SK-N-MC (cell line): ENCODE measurements at regions not wholly inside any gene's neighbourhood (a gene's known extent, or its start where the extent isn't known, plus 50 kb on each side); places are given as distances from the start of the nearest gene placed in this dataset.

Source experiments
- DNase-seq: peaks from one replicate; pipeline ENCODE4 v3.0.0-alpha.2; 2011; ENCODE audit warnings: low read depth, low spot score
- H3K27ac ChIP-seq: fragments of 200-600 bp; sonication (generic); 2 replicates; pipeline ENCODE4 v1.5.1; 2016; ENCODE audit warnings: mixed run types
- H3K36me3 ChIP-seq: fragments of 200-600 bp; sonication (generic); 2 replicates; pipeline ENCODE4 v1.6.1; 2017; ENCODE audit warnings: antibody characterized with exemption, low read length, mixed read lengths; ENCODE audit not compliant: insufficient read depth
- H3K4me3 ChIP-seq: fragments of 200-600 bp; sonication (generic); 2 replicates; pipeline ENCODE4 v1.5.1; 2016
- H3K9ac ChIP-seq: fragments of 200-600 bp; sonication (generic); 2 replicates; pipeline ENCODE4 v1.8.0; 2017; ENCODE audit warnings: mixed run types, mixed read lengths; ENCODE audit not compliant: insufficient read length
- H3K9me3 ChIP-seq: fragments of 200-600 bp; sonication (generic); 2 replicates; pipeline ENCODE4 v1.6.1; 2017; ENCODE audit warnings: low read depth, mild to moderate bottlenecking, antibody characterized with exemption, low read length, moderate library complexity, mixed read lengths
- EZH2 ChIP-seq: fragments of 200-600 bp; sonication (generic); IDR thresholded peaks from one replicate; pipeline ENCODE4 v1.6.1; 2017; ENCODE audit warnings: antibody characterized with exemption
- FOXP2 ChIP-seq: optimal IDR thresholded peaks from 2 replicates; pipeline ENCODE3; 2011; ENCODE audit warnings: mild to moderate bottlenecking, moderate library complexity; ENCODE audit not compliant: insufficient read depth; ENCODE audit errors: extremely low read length, control extremely low read depth
- POLR2AphosphoS5 ChIP-seq: IDR thresholded peaks from 2 replicates; pipeline ENCODE4 v1.6.1; 2012; ENCODE audit warnings: mild to moderate bottlenecking, low read depth, low read length, borderline replicate concordance

DNA sequence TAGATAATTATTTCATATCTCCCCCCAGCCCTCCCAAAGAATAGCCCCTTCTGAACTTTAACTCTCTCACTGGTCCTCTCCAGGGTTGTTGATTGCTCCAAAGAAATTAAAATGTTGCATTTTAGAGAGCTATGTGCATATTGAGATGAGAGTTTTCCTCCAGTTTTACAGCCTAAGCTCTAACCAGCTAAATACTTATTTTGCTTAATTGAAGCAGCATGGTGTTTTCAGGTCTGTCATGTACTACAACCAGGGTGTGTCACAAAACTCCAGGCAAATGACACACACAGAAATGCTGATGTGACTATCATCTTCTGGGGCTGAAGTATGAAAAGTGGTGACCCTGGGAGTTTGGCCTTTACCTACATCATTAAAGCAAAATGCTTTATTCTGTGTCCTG is 196.8 kb upstream of the STXBP5 start:
- H3K9ac ChIP-seq = no peak overlapping the region
- no peaks in the 10 kb centered on the region for H3K9me3 ChIP-seq
- no peak for TF ChIP-seq EZH2
- no peak for TF ChIP-seq FOXP2
- TF ChIP-seq POLR2AphosphoS5 = no peak
- H3K27ac ChIP-seq = no peak overlapping the region
- H3K4me3 ChIP-seq = no peak overlapping the region
- no peaks in the 10 kb centered on the region for H3K36me3 ChIP-seq
- DNase-seq = no peak

- Histone ChIP-seq H3K27ac (no peak overlapping the region), H3K36me3 (no peaks in the 10 kb centered on the region), H3K9me3 (no peaks in the 10 kb centered on the region), H3K4me3 (no peak overlapping the region), H3K9ac (no peak overlapping the region)
- no peak for DNase-seq
- TF ChIP-seq POLR2AphosphoS5 (no peak), EZH2 (no peak), FOXP2 (no peak)
Measured at GRCh38 chr6:147009358-147009757, 194.9 kb upstream of the STXBP5 start.

DNA sequence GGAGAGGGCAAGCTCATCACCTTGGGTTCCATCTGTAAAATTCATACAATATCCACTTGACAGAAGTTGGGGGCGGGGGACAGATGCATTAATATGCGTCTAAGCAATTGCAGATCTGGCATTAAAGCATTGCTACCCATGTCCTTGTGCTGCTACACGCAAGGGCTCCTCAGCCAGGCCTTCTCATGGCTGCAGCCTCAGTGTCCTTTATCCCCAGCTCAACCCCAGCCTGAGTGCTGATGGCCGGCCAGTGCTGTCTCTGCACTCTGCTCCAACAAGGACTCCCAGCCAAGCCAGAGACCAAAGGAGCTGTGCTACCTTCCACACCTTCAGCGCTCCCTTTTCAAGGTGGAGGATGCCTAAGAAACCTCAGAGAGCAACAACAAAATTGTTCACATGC is 188.5 kb upstream of the STXBP5 start:
- Histone ChIP-seq H3K36me3 (no peaks in the 10 kb centered on the region), H3K27ac (no peak overlapping the region), H3K9me3 (no peaks in the 10 kb centered on the region), H3K9ac (no peak overlapping the region), H3K4me3 (no peak overlapping the region)
- DNase-seq = no peak
- TF ChIP-seq EZH2 (no peak), FOXP2 (no peak), POLR2AphosphoS5 (no peak)

DNA sequence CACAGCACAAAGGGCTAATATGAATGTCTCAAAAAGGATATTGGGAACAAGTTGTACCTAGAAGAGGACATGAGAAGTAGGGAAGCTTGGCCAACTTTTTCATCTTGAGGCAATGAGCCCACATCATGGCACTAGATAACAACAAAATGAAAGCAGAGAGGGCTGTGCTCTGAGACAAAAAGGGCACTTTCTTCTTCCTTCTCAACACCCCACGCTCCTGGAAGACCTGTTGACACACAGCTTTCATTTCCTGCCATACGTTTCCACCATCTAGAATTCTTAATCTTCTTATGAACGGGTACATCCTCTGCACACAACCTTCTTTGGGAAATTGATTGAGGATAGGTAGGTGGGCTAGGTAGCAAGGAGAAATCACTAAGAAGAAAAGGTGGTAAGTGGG is 187.8 kb upstream of the STXBP5 start:
- Histone ChIP-seq H3K9me3 (no peaks in the 10 kb centered on the region), H3K9ac (no peak overlapping the region), H3K4me3 (no peak overlapping the region), H3K27ac (no peak overlapping the region), H3K36me3 (no peaks in the 10 kb centered on the region)
- no peak for DNase-seq
- TF ChIP-seq POLR2AphosphoS5 (no peak), EZH2 (no peak), FOXP2 (no peak)

- no peaks in the 10 kb centered on the region for H3K9me3 ChIP-seq
- no peak for DNase-seq
- H3K36me3 ChIP-seq = no peaks in the 10 kb centered on the region
- no peak for TF ChIP-seq EZH2
- TF ChIP-seq POLR2AphosphoS5 = no peak
- no peak for TF ChIP-seq FOXP2
- H3K9ac ChIP-seq = no peak overlapping the region
- no peak overlapping the region for H3K4me3 ChIP-seq
- H3K27ac ChIP-seq = no peak overlapping the region
Measured at GRCh38 chr6:147017153-147017552, 187.1 kb upstream of the STXBP5 start.

DNA sequence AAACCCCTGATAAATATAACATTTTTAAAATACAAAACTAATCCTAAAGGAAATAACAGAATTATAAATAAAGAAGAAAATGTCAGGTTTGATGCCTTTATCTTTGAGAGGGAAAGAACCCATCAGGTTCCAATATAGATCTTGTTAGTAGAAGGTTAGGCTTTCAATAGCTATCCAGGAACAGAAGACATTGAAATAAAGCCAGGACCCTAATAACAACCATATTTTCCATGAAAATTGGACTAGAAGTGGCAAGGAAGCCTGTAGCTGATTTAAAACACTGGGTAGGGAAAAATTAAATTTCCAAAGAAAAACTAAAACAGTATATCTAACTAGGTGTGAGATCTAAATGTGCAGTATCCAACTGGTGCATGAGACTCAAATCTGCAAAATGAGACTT is 185.2 kb upstream of the STXBP5 start:
- Histone ChIP-seq H3K36me3 (no peaks in the 10 kb centered on the region), H3K4me3 (no peak overlapping the region), H3K9me3 (no peaks in the 10 kb centered on the region), H3K9ac (no peak overlapping the region), H3K27ac (no peak overlapping the region)
- TF ChIP-seq EZH2 = no peak
- no peak for TF ChIP-seq POLR2AphosphoS5
- no peak for TF ChIP-seq FOXP2
- DNase-seq = no peak

DNA sequence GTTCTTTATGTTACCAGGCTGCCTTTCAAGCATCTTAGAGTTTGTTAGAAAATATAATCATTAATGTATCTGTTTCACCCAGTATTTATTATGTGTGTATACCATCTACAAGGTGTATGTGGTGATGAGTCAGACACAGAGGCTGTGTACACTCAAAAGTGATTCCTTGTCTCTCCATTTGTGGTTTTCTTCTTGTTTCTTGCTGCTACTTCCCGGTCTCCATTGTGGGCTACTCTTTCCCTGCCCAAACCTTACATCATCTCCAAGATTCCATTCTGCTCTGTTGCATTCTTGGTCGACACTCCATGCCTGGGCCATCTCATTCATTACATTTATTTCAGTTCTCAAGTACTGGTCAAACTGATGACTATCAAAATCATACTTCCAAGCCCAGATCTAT is 182.2 kb upstream of the STXBP5 start:
- Histone ChIP-seq H3K9me3 (no peaks in the 10 kb centered on the region), H3K4me3 (no peak overlapping the region), H3K27ac (no peak overlapping the region), H3K36me3 (no peaks in the 10 kb centered on the region), H3K9ac (no peak overlapping the region)
- TF ChIP-seq POLR2AphosphoS5 (no peak), EZH2 (no peak), FOXP2 (no peak)
- DNase-seq = no peak

GRCh38 chr6:147023148-147023547 is 181.1 kb upstream of the STXBP5 start:
- H3K36me3 ChIP-seq = no peaks in the 10 kb centered on the region
- H3K27ac ChIP-seq = no peak overlapping the region
- no peak overlapping the region for H3K9ac ChIP-seq
- DNase-seq = no peak
- no peaks in the 10 kb centered on the region for H3K9me3 ChIP-seq
- no peak overlapping the region for H3K4me3 ChIP-seq
- TF ChIP-seq EZH2 = no peak
- no peak for TF ChIP-seq FOXP2
- no peak for TF ChIP-seq POLR2AphosphoS5

- no peak overlapping the region for H3K9ac ChIP-seq
- DNase-seq = no peak
Measured at GRCh38 chr6:147023581-147023980, 180.6 kb upstream of the STXBP5 start.

More at GRCh38 chr6:147023581-147023980, 180.6 kb upstream of the STXBP5 start:
- H3K36me3 ChIP-seq = no peaks in the 10 kb centered on the region
- no peak overlapping the region for H3K27ac ChIP-seq
- TF ChIP-seq FOXP2 = no peak
- TF ChIP-seq EZH2 = no peak
- no peak for TF ChIP-seq POLR2AphosphoS5
- no peak overlapping the region for H3K4me3 ChIP-seq
- no peaks in the 10 kb centered on the region for H3K9me3 ChIP-seq
